GM23338 (cell line): ENCODE measurements at regions not wholly inside any gene's neighbourhood (a gene's known extent, or its start where the extent isn't known, plus 50 kb on each side); places are given as distances from the start of the nearest gene placed in this dataset.

ENCODE experiments used
- ATAC-seq: fragments of 200-7000 bp; cut with Tn5 transposase; 3 replicates; pipeline ENCODE4 v1.9.1; 2020
- DNase-seq: peaks from one replicate; pipeline ENCODE4 v3.0.0-alpha.2; 2015; ENCODE audit warnings: low spot score
- H2AFZ ChIP-seq: fragments of 200-600 bp; sonication (generic); 2 replicates; pipeline ENCODE4 v1.8.0; 2016; ENCODE audit warnings: antibody characterized with exemption, mild to moderate bottlenecking, moderate library complexity
- H3F3A ChIP-seq: fragments of 200-600 bp; sonication (generic); replicated peaks from 2 replicates; pipeline ENCODE4 v1.8.0; 2017; ENCODE audit warnings: antibody characterized with exemption, mixed run types, low read depth
- H3K27ac ChIP-seq: fragments of 200-600 bp; sonication (generic); 2 replicates; pipeline ENCODE4 v1.6.1; 2016; ENCODE audit warnings: low read depth
- H3K27me3 ChIP-seq: fragments of 200-600 bp; sonication (generic); 2 replicates; pipeline ENCODE4 v1.8.0; 2016; ENCODE audit warnings: mild to moderate bottlenecking, mixed run types, moderate library complexity; ENCODE audit not compliant: insufficient read depth
- H3K36me3 ChIP-seq: fragments of 200-600 bp; sonication (generic); 2 replicates; pipeline ENCODE4 v1.8.0; 2016; ENCODE audit warnings: mild to moderate bottlenecking; ENCODE audit not compliant: insufficient read depth
- H3K4me1 ChIP-seq: fragments of 200-600 bp; sonication (generic); 2 replicates; pipeline ENCODE4 v1.8.0; 2016; ENCODE audit warnings: mild to moderate bottlenecking, moderate library complexity; ENCODE audit not compliant: insufficient read depth
- H3K4me2 ChIP-seq: fragments of 200-600 bp; sonication (generic); 2 replicates; pipeline ENCODE4 v1.7.1; 2017; ENCODE audit warnings: mixed run types
- H3K4me3 ChIP-seq: fragments of 200-600 bp; sonication (generic); 2 replicates; pipeline ENCODE4 v1.6.1; 2016; ENCODE audit warnings: mixed run types
- H3K79me2 ChIP-seq: fragments of 200-600 bp; sonication (generic); replicated peaks from 2 replicates; pipeline ENCODE4 v1.8.0; 2017; ENCODE audit warnings: mild to moderate bottlenecking; ENCODE audit not compliant: insufficient read depth
- H3K9me2 ChIP-seq: fragments of 200-600 bp; sonication (generic); 2 replicates; pipeline ENCODE4 v1.8.0; 2017; ENCODE audit not compliant: insufficient read depth
- H4K20me1 ChIP-seq: fragments of 200-600 bp; sonication (generic); replicated peaks from 2 replicates; pipeline ENCODE4 v1.8.0; 2017; ENCODE audit warnings: mild to moderate bottlenecking; ENCODE audit not compliant: insufficient read depth
- H3K27ac Mint-ChIP-seq: 2 replicates; pipeline ENCODE4 v1.8.0; 2020; ENCODE audit warnings: inconsistent platforms, mild to moderate bottlenecking, moderate library complexity, mixed read lengths
- H3K27me3 Mint-ChIP-seq: 3 replicates; pipeline ENCODE4 v1.8.0; 2022; ENCODE audit warnings: low read depth, mild to moderate bottlenecking, moderate library complexity, mixed read lengths, inconsistent platforms; ENCODE audit not compliant: insufficient read depth, poor library complexity
- H3K36me3 Mint-ChIP-seq: 3 replicates; pipeline ENCODE4 v1.8.0; 2021; ENCODE audit warnings: low read depth, mild to moderate bottlenecking, inconsistent platforms, moderate library complexity, mixed read lengths
- H3K4me1 Mint-ChIP-seq: 3 replicates; pipeline ENCODE4 v1.8.0; 2020; ENCODE audit warnings: mild to moderate bottlenecking, inconsistent platforms, mixed read lengths
- H3K4me3 Mint-ChIP-seq: 3 replicates; pipeline ENCODE4 v1.8.0; 2021; ENCODE audit warnings: moderate library complexity, mild to moderate bottlenecking, inconsistent platforms, mixed read lengths
- H3K9me3 Mint-ChIP-seq: 3 replicates; pipeline ENCODE4 v1.8.0; 2020; ENCODE audit warnings: moderate library complexity, mild to moderate bottlenecking, inconsistent platforms, mixed read lengths
- CREB1 ChIP-seq: fragments of 250-450 bp; sonication (Bioruptor Pico); IDR thresholded peaks from 2 replicates; pipeline ENCODE4 v1.5.0; 2020; ENCODE audit warnings: low read depth, mild to moderate bottlenecking, moderate library complexity
- CTCF ChIP-seq, 2 experiments: fragments of 200-600 bp in 1 of 2; sonication (generic) in 1 of 2; conservative IDR thresholded peaks; 2 replicates each; pipeline versions ENCODE4 v1.5.1 to v1.6.1; 2016 to 2017; ENCODE audit warnings: antibody characterized with exemption in 2 of 2, low read depth in 2 of 2, mild to moderate bottlenecking in 2 of 2, moderate library complexity in 1 of 2
- ETS1 ChIP-seq: IDR thresholded peaks from 2 replicates; pipeline ENCODE4 v1.6.1; 2016; ENCODE audit warnings: antibody characterized with exemption
- EZH2 ChIP-seq: fragments of 200-600 bp; sonication (generic); IDR thresholded peaks from one replicate; pipeline ENCODE4 v1.8.0; 2017; ENCODE audit warnings: antibody characterized with exemption, mild to moderate bottlenecking, low read depth; ENCODE audit not compliant: unreplicated experiment
- EZH2phosphoT487 ChIP-seq: fragments of 200-600 bp; sonication (generic); IDR thresholded peaks from one replicate; pipeline ENCODE4 v1.8.1; 2018; ENCODE audit warnings: antibody characterized with exemption; ENCODE audit not compliant: unreplicated experiment
- JUNB ChIP-seq: IDR thresholded peaks from one replicate; pipeline ENCODE4 v1.6.1; 2016; ENCODE audit warnings: antibody characterized with exemption; ENCODE audit not compliant: unreplicated experiment
- NANOG ChIP-seq: IDR thresholded peaks from 2 replicates; pipeline ENCODE4 v1.6.1; 2016; ENCODE audit warnings: antibody characterized with exemption, borderline replicate concordance
- POLR2AphosphoS5 ChIP-seq: IDR thresholded peaks from 2 replicates; pipeline ENCODE4 v1.6.1; 2016; ENCODE audit warnings: antibody characterized with exemption, low read depth
- REST ChIP-seq: IDR thresholded peaks from one replicate; pipeline ENCODE4 v1.6.1; 2018; ENCODE audit warnings: antibody characterized with exemption; ENCODE audit not compliant: unreplicated experiment
- STAT1 ChIP-seq: IDR thresholded peaks from one replicate; pipeline ENCODE4 v1.6.1; 2016; ENCODE audit warnings: antibody characterized with exemption; ENCODE audit not compliant: unreplicated experiment
- ZNF114 ChIP-seq: fragments of 250-450 bp; sonication (Bioruptor Pico); IDR thresholded peaks from 2 replicates; pipeline ENCODE4 v1.5.0; 2020; ENCODE audit warnings: mild to moderate bottlenecking, moderate library complexity
- ZNF331 ChIP-seq: fragments of 250-450 bp; sonication (Bioruptor Pico); IDR thresholded peaks from 2 replicates; pipeline ENCODE4 v1.5.0; 2020; ENCODE audit warnings: low read depth, mild to moderate bottlenecking, moderate library complexity
- ZNF462 ChIP-seq: fragments of 250-450 bp; sonication (Bioruptor Pico); IDR thresholded peaks from 2 replicates; pipeline ENCODE4 v1.5.0; 2020; ENCODE audit warnings: mild to moderate bottlenecking, moderate library complexity

- Mint-ChIP-seq H3K27me3 (peaks cover 13% of the 10 kb centered on the region), H3K4me3 (no peak overlapping the region), H3K36me3 (no peaks in the 10 kb centered on the region), H3K4me1 (no peaks in the 10 kb centered on the region; the same call in 1 of the 3 replicates), H3K9me3 (peaks cover 9% of the 10 kb centered on the region), H3K27ac (no peak overlapping the region; the same call in 1 of the 2 replicates)
- ATAC-seq (no peak), DNase-seq (no peak)
- Histone ChIP-seq H3K4me3 (no peak overlapping the region), H3F3A (no peaks in the 10 kb centered on the region), H2AFZ (no peak overlapping the region), H3K9me2 (peaks cover 13% of the 10 kb centered on the region), H3K79me2 (no peaks in the 10 kb centered on the region), H3K27ac (no peak overlapping the region), H4K20me1 (no peaks in the 10 kb centered on the region), H3K27me3 (no peaks in the 10 kb centered on the region), H3K4me2 (no peak overlapping the region), H3K4me1 (no peaks in the 10 kb centered on the region), H3K36me3 (no peaks in the 10 kb centered on the region)
- TF ChIP-seq STAT1 (no peak), REST (no peak), EZH2 (no peak), CREB1 (no peak), ZNF462 (no peak), NANOG (no peak), ZNF331 (no peak), ETS1 (no peak), JUNB (no peak), CTCF (conservative IDR thresholded peaks at IDR 0.05; ENCODE audit: low read depth in 2 of 2) (no peak), EZH2phosphoT487 (no peak), ZNF114 (CRISPR knock-in tag) (no peak), POLR2AphosphoS5 (no peak)
Measured at GRCh38 chr9:92180002-92180400, 64.8 kb upstream of the SPTLC1 start.
